SK-N-SH (cell line): ENCODE measurements at regions not wholly inside any gene's neighbourhood (a gene's known extent, or its start where the extent isn't known, plus 50 kb on each side); places are given as distances from the start of the nearest gene placed in this dataset.

Experiments
- CTCF ChIA-PET: fragments of 300-600, 350-600 bp; formaldehyde crosslinking; extraction: SDS; loops from one replicate; lab custom pipeline; 2021; lab: Yijun Ruan, JAX
- POLR2A ChIA-PET: fragments of 350-600 bp; sonication (Branson Sonifier 250); formaldehyde crosslinking; extraction: SDS; loops from one replicate; lab custom pipeline; 2020; ENCODE audit warnings: antibody characterized with exemption, inconsistent platforms; lab: Yijun Ruan, JAX
- DNase-seq: peaks from one replicate; pipeline ENCODE4 v3.0.0; 2012
- H2AFZ ChIP-seq: fragments of 200-600 bp; sonication (generic); 2 replicates; pipeline ENCODE4 v1.8.1; 2016; ENCODE audit warnings: antibody characterized with exemption, mild to moderate bottlenecking, low read depth
- H3F3A ChIP-seq: fragments of 200-600 bp; sonication (generic); replicated peaks from 2 replicates; pipeline ENCODE3; 2016; ENCODE audit warnings: antibody characterized with exemption, mild to moderate bottlenecking; ENCODE audit not compliant: insufficient read depth
- H3K27ac ChIP-seq, 2 experiments: fragments of 200-500 bp in 1 of 2; fragments of 200-600 bp in 1 of 2; sonication (Bioruptor generic) in 1 of 2; sonication (generic), shearing (Covaris generic) in 1 of 2; 2 replicates each; pipeline versions ENCODE4 v1.5.1 to v1.6.1; 2014 to 2016; ENCODE audit warnings: low read depth in 2 of 2, inconsistent platforms in 1 of 2, low read length in 1 of 2, mild to moderate bottlenecking in 1 of 2, mixed read lengths in 1 of 2
- H3K27me3 ChIP-seq: fragments of 200-600 bp; sonication (generic), shearing (Covaris generic); 2 replicates; pipeline ENCODE4 v1.6.1; 2016; ENCODE audit warnings: mixed run types; ENCODE audit not compliant: insufficient read depth
- H3K36me3 ChIP-seq, 2 experiments: fragments of 200-500 bp in 1 of 2; fragments of 200-600 bp in 1 of 2; sonication (Bioruptor generic) in 1 of 2; sonication (generic) in 1 of 2; replicated peaks in 1 of 2; 2 replicates each; pipeline versions ENCODE3 to v1.5.1; 2014 to 2016; ENCODE audit warnings: low read length in 1 of 2, mild to moderate bottlenecking in 1 of 2; ENCODE audit not compliant: insufficient read depth in 2 of 2, control insufficient read depth in 1 of 2
- H3K4me1 ChIP-seq, 2 experiments: fragments of 200-500 bp in 1 of 2; fragments of 200-600 bp in 1 of 2; sonication (Bioruptor generic) in 1 of 2; sonication (generic), shearing (Covaris generic) in 1 of 2; 2 replicates each; pipeline versions ENCODE4 v1.5.1 to v1.6.1; 2014 to 2016; ENCODE audit warnings: low read depth in 1 of 2, low read length in 1 of 2, mixed run types in 1 of 2; ENCODE audit not compliant: insufficient read depth in 2 of 2, control insufficient read depth in 1 of 2
- H3K4me2 ChIP-seq: fragments of 200-600 bp; sonication (generic), shearing (Covaris generic); 2 replicates; pipeline ENCODE4 v1.6.1; 2017; ENCODE audit warnings: mixed run types
- H3K4me3 ChIP-seq, 2 experiments: fragments of 200-500 bp in 1 of 2; fragments of 200-600 bp in 1 of 2; sonication (Bioruptor generic) in 1 of 2; sonication (generic), shearing (Covaris generic) in 1 of 2; 2 replicates each; pipeline versions ENCODE4 v1.5.1 to v1.8.1; 2014 to 2016; ENCODE audit warnings: low read depth in 2 of 2, inconsistent platforms in 1 of 2, low read length in 1 of 2, mild to moderate bottlenecking in 1 of 2, mixed read lengths in 1 of 2, moderate library complexity in 1 of 2
- H3K79me2 ChIP-seq: fragments of 200-600 bp; sonication (generic); 2 replicates; pipeline ENCODE4 v1.8.1; 2017; ENCODE audit warnings: mild to moderate bottlenecking; ENCODE audit not compliant: insufficient read depth
- H3K9ac ChIP-seq: fragments of 200-600 bp; sonication (generic); 2 replicates; pipeline ENCODE4 v1.6.1; 2017; ENCODE audit warnings: mixed run types
- H3K9me2 ChIP-seq: fragments of 200-600 bp; sonication (generic); 2 replicates; pipeline ENCODE4 v1.6.1; 2017; ENCODE audit warnings: mixed run types
- H3K9me3 ChIP-seq: fragments of 200-600 bp; sonication (generic); 2 replicates; pipeline ENCODE4 v1.6.1; 2017; ENCODE audit warnings: mixed run types, mild to moderate bottlenecking, moderate library complexity
- H4K20me1 ChIP-seq: fragments of 200-600 bp; sonication (generic); 2 replicates; pipeline ENCODE4 v1.6.1; 2017; ENCODE audit warnings: mild to moderate bottlenecking, mixed run types; ENCODE audit not compliant: insufficient read depth
- EZH2phosphoT487 ChIP-seq: fragments of 200-600 bp; sonication (generic); IDR thresholded peaks from 2 replicates; pipeline ENCODE4 v1.6.1; 2017; ENCODE audit warnings: low read depth, mixed run types, mild to moderate bottlenecking, antibody characterized with exemption, moderate library complexity, borderline replicate concordance
- FOXM1 ChIP-seq: IDR thresholded peaks from 2 replicates; pipeline ENCODE4 v1.4.0; 2012; ENCODE audit warnings: low read depth, mild to moderate bottlenecking
- MEF2A ChIP-seq: IDR thresholded peaks from 2 replicates; pipeline ENCODE4 v1.4.0; 2012; ENCODE audit warnings: low read depth, borderline replicate concordance
- MXI1 ChIP-seq: IDR thresholded peaks from 2 replicates; pipeline ENCODE4 v1.6.1; 2012; ENCODE audit warnings: mild to moderate bottlenecking, low read depth, low read length, improper control_type of control experiment
- NFIC ChIP-seq: IDR thresholded peaks from 2 replicates; pipeline ENCODE4 v1.4.0; 2012; ENCODE audit warnings: borderline replicate concordance
- RXRA ChIP-seq: IDR thresholded peaks from 2 replicates; pipeline ENCODE4 v1.4.0; 2012; ENCODE audit warnings: low read depth, mild to moderate bottlenecking, borderline replicate concordance
- SMC3 ChIP-seq: IDR thresholded peaks from 2 replicates; pipeline ENCODE4 v1.6.1; 2012; ENCODE audit warnings: low read depth, low read length, improper control_type of control experiment
- TAF1 ChIP-seq: IDR thresholded peaks from 2 replicates; pipeline ENCODE4 v1.6.1; 2012; ENCODE audit warnings: low read depth, mild to moderate bottlenecking, low read length, moderate library complexity, borderline replicate concordance
- TCF12 ChIP-seq: IDR thresholded peaks from 2 replicates; pipeline ENCODE4 v1.4.0; 2012
- YY1 ChIP-seq: IDR thresholded peaks from 2 replicates; pipeline ENCODE4 v1.4.0; 2012; ENCODE audit warnings: low read depth, mild to moderate bottlenecking
- WGBS: methylation state at CpG from one replicate; pipeline ENCODE4 v1.1.6; 2017; ENCODE audit warnings: low lambda C conversion rate; 5-methylcytosine and 5-hydroxymethylcytosine counted together
- TF ChIP-seq, protein P1 (sequence below): IDR thresholded peaks from 2 replicates; pipeline ENCODE4; 2012
- TF ChIP-seq, protein P2 (sequence below): fragments of 200-600 bp; sonication (generic); IDR thresholded peaks from 2 replicates; pipeline ENCODE4 v1.6.1; 2017; ENCODE audit warnings: antibody characterized with exemption, mild to moderate bottlenecking, moderate library complexity

DNA sequence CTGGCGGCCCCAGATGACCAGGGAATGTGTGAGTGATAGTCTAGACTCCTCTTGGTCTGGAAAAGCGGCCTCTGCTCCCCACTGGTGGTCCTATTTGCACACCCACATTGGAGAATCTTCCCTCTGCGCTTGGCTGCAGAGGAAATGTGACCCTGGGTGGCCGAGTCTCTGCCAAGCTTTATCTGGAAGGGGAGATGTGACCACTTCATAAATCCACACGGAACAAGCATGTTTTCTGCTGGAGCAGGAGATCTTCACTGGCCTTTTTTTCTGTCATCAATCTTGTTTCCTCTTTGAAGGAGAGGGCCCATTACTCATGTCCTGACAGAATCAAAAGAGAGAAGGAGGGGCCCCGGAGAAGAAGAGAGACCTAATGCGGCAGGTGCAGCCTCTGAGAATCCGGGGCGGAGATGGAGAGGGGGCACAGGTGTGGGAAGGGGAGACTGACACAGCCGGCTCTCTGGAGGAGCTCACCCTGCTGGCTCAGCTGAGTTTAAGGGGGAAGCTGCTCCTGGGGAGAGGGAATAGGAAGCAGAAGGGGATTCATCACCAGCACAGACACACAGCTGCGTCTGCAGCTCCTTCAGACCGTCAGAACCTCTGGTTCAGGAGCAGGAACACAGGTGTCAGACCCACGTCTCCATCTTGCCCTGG is 116.3 kb downstream of the SOX9 start:
- 84% methylated on average over 13 of the region's 13 CpGs for WGBS
- no peaks in the 10 kb centered on the region for H3K9me3 ChIP-seq
- no peaks in the 10 kb centered on the region for H4K20me1 ChIP-seq
- H3K9me2 ChIP-seq, result no peaks in the 10 kb centered on the region
- H3K36me3 ChIP-seq, result no peaks in the 10 kb centered on the region
- H3K4me1 ChIP-seq, result no peaks in the 10 kb centered on the region; a peak in 1 of 4 replicates
- ChIA-PET POLR2A (no interaction called here), CTCF (interaction anchor here (1.2 kb wide), 1 partner anchor 11 kb away, joined by 4 read pairs; no protein-coding TSS in a partner anchor)
- no peak overlapping the region for H3K4me3 ChIP-seq
- no peak overlapping the region for H3K27ac ChIP-seq
- H3F3A ChIP-seq, result no peaks in the 10 kb centered on the region
- no peak for DNase-seq
- no peak overlapping the region for H3K9ac ChIP-seq
- no peak overlapping the region for H3K4me2 ChIP-seq
- H3K79me2 ChIP-seq, result no peaks in the 10 kb centered on the region
- no peak overlapping the region for H2AFZ ChIP-seq
- TF ChIP-seq MEF2A, result no peak
- TF ChIP-seq RXRA, result no peak
- no peak for TF ChIP-seq NFIC
- TF ChIP-seq, protein P1, sequence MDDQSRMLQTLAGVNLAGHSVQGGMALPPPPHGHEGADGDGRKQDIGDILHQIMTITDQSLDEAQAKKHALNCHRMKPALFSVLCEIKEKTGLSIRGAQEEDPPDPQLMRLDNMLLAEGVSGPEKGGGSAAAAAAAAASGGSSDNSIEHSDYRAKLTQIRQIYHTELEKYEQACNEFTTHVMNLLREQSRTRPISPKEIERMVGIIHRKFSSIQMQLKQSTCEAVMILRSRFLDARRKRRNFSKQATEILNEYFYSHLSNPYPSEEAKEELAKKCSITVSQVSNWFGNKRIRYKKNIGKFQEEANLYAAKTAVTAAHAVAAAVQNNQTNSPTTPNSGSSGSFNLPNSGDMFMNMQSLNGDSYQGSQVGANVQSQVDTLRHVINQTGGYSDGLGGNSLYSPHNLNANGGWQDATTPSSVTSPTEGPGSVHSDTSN, result no peak
- TF ChIP-seq, protein P2, sequence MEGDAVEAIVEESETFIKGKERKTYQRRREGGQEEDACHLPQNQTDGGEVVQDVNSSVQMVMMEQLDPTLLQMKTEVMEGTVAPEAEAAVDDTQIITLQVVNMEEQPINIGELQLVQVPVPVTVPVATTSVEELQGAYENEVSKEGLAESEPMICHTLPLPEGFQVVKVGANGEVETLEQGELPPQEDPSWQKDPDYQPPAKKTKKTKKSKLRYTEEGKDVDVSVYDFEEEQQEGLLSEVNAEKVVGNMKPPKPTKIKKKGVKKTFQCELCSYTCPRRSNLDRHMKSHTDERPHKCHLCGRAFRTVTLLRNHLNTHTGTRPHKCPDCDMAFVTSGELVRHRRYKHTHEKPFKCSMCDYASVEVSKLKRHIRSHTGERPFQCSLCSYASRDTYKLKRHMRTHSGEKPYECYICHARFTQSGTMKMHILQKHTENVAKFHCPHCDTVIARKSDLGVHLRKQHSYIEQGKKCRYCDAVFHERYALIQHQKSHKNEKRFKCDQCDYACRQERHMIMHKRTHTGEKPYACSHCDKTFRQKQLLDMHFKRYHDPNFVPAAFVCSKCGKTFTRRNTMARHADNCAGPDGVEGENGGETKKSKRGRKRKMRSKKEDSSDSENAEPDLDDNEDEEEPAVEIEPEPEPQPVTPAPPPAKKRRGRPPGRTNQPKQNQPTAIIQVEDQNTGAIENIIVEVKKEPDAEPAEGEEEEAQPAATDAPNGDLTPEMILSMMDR, result no peak
- no peak for TF ChIP-seq FOXM1
- H3K27me3 ChIP-seq, result no peaks in the 10 kb centered on the region; the same call in 1 of the 2 replicates

DNA sequence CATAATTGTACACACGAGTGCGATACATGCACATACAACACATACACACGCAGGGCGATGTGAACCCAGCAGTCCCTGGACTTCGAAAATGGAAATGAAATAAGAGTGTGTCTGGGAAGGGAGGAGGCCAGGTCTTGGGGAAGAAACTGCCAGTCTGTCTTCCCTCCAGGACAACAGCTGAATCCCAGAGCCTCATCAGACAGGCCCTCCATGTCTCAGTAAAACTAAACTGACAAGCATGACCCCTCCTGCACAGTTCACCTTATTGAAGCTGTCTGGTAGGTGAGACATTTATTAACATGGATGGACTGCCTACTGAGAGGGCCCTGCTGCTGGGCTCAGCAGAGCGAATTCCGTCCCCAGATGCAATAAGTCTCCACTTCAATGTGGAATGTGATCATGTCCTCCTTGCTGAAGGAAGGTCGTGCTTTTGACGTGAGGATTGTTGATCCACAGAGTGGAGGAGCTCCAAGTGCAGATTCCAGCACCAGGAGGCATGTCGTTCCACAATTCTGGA is 117.4 kb downstream of the SOX9 start:
- CTCF ChIA-PET, result interaction anchor here (1.2 kb wide), 1 partner anchor 10 kb away, joined by 4 read pairs; no protein-coding TSS in a partner anchor
- TF ChIP-seq RXRA (no peak), SMC3 (no peak), EZH2phosphoT487 (no peak), YY1 (no peak), NFIC (no peak), TCF12 (no peak), MXI1 (no peak), TAF1 (no peak)
- TF ChIP-seq, all 33 proteins: peak for 0
- no peaks in the 10 kb centered on the region for H3K9me3 ChIP-seq
- no peaks in the 10 kb centered on the region; a peak in 1 of 4 replicates for H3K4me1 ChIP-seq
- H3K4me3 ChIP-seq, result no peak overlapping the region
- no peak overlapping the region for H2AFZ ChIP-seq
- no peak overlapping the region for H3K9ac ChIP-seq
- DNase-seq, result no peak
- H3K9me2 ChIP-seq, result no peaks in the 10 kb centered on the region
- H3K79me2 ChIP-seq, result no peaks in the 10 kb centered on the region
- no peak overlapping the region for H3K27ac ChIP-seq
- H3K36me3 ChIP-seq, result no peaks in the 10 kb centered on the region
- H3K4me2 ChIP-seq, result no peak overlapping the region
- H3K27me3 ChIP-seq, result no peaks in the 10 kb centered on the region; the same call in 1 of the 2 replicates
- H3F3A ChIP-seq, result no peaks in the 10 kb centered on the region
- whole genome bisulfite sequencing, result 87% methylated on average over 10 of the region's 10 CpGs
- POLR2A ChIA-PET, result no interaction called here
- H4K20me1 ChIP-seq, result no peaks in the 10 kb centered on the region
